Vagina (tissue), 2 donors: ENCODE measurements at regions not wholly inside any gene's neighbourhood (a gene's known extent, or its start where the extent isn't known, plus 50 kb on each side); places are given as distances from the start of the nearest gene placed in this dataset.

Experiments
- POLR2A ChIP-seq, 2 donors: fragments of 450-650 bp; IDR thresholded peaks; one replicate each; pipeline ENCODE4 v1.6.1; 2017; ENCODE audit warnings: antibody characterized with exemption in 2 of 2, mild to moderate bottlenecking in 2 of 2, moderate library complexity in 2 of 2
- POLR2AphosphoS5 ChIP-seq, 2 donors: sonication (generic); formaldehyde crosslinking; IDR thresholded peaks; one replicate each; pipeline ENCODE4 v1.9.0; 2017; ENCODE audit warnings: antibody characterized with exemption in 2 of 2, mild to moderate bottlenecking in 2 of 2, low read depth in 1 of 2; ENCODE audit not compliant: insufficient read depth in 1 of 2
- TF ChIP-seq, protein P1 (sequence below), 3 experiments: fragments of 450-650 bp in 2 of 3; fragments of 200-600 bp in 1 of 3; sonication (generic) in 1 of 3; IDR thresholded peaks; one replicate each; pipeline ENCODE4 v1.5.1; 2017 to 2019; ENCODE audit warnings: antibody characterized with exemption in 3 of 3, mild to moderate bottlenecking in 2 of 3, moderate library complexity in 2 of 3

DNA sequence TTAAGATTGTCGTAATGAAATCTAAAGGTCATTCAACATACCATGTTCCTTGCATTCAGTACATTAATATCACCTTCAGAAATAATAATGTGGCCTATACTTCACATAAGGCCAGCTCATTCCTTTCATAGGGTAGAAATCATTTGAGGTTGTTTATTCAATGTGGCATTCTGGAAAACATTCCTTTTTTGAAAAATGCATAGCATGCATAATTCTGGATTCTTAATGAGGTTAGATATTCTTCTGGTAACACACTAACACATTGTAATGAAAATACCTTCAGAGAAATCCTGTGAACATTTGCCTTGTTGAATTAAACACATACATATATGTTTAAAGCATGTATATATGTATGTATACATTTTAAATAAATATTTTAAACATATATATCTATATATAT lies 204.6 kb upstream of the KCNH7 start:
- TF ChIP-seq, protein P1, sequence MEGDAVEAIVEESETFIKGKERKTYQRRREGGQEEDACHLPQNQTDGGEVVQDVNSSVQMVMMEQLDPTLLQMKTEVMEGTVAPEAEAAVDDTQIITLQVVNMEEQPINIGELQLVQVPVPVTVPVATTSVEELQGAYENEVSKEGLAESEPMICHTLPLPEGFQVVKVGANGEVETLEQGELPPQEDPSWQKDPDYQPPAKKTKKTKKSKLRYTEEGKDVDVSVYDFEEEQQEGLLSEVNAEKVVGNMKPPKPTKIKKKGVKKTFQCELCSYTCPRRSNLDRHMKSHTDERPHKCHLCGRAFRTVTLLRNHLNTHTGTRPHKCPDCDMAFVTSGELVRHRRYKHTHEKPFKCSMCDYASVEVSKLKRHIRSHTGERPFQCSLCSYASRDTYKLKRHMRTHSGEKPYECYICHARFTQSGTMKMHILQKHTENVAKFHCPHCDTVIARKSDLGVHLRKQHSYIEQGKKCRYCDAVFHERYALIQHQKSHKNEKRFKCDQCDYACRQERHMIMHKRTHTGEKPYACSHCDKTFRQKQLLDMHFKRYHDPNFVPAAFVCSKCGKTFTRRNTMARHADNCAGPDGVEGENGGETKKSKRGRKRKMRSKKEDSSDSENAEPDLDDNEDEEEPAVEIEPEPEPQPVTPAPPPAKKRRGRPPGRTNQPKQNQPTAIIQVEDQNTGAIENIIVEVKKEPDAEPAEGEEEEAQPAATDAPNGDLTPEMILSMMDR (IDR thresholded peaks at IDR 0.05), result no peak
- TF ChIP-seq POLR2A (IDR thresholded peaks at IDR 0.05), result no peak
- no peak for TF ChIP-seq POLR2AphosphoS5 (IDR thresholded peaks at IDR 0.05; ENCODE audit: insufficient read depth in 1 of 2, low read depth in 1 of 2)
